ENCODE measurements at regions not wholly inside any gene's neighbourhood (a gene's known extent, or its start where the extent isn't known, plus 50 kb on each side); places are given as distances from the start of the nearest gene placed in this dataset.

GRCh38 chr21:35268817-35269216, 219.7 kb upstream of the RUNX1 start:
- DNase-seq (ENCODE audit: low spot score): no peak

- no peak for DNase-seq (ENCODE audit: low spot score)
These were observed 219.2 kb upstream of the RUNX1 start for GRCh38 chr21:35268261-35268660.

- peak; percentile 77 for DNase-seq (ENCODE audit: low spot score)
These were observed 217.4 kb upstream of the RUNX1 start for GRCh38 chr21:35266546-35266945.

GRCh38 chr21:35265170-35265877, 216.2 kb upstream of the RUNX1 start:
- DNase-seq (ENCODE audit: low spot score): no peak

GRCh38 chr21:35259457-35259856, 210.4 kb upstream of the RUNX1 start:
- DNase-seq (ENCODE audit: low spot score): no peak

GRCh38 chr21:35258521-35258920, 209.4 kb upstream of the RUNX1 start:
- no peak for DNase-seq (ENCODE audit: low spot score)

GRCh38 chr21:35257413-35257812, 208.3 kb upstream of the RUNX1 start:
- DNase-seq (ENCODE audit: low spot score): peak; percentile 89

- DNase-seq (ENCODE audit: low spot score): peak; percentile 99
These were observed 207.4 kb upstream of the RUNX1 start for GRCh38 chr21:35256468-35256988.

- no peak for DNase-seq (ENCODE audit: low spot score)
These were observed 205.7 kb upstream of the RUNX1 start for GRCh38 chr21:35254765-35255138.

GRCh38 chr21:35254006-35254764, 205.1 kb upstream of the RUNX1 start:
- DNase-seq (ENCODE audit: low spot score): peak; percentile 64

- no peak for DNase-seq (ENCODE audit: low spot score)
These were observed 203.7 kb upstream of the RUNX1 start for GRCh38 chr21:35252831-35253230.

- no peak for DNase-seq (ENCODE audit: low spot score)
These were observed 200.5 kb upstream of the RUNX1 start for GRCh38 chr21:35249636-35250035.

- no peak for DNase-seq (ENCODE audit: low spot score)
These were observed 196.8 kb upstream of the RUNX1 start for GRCh38 chr21:35245879-35246278.

GRCh38 chr21:35244514-35244913, 195.4 kb upstream of the RUNX1 start:
- no peak for DNase-seq (ENCODE audit: low spot score)

GRCh38 chr21:35243171-35243570, 194.1 kb upstream of the RUNX1 start:
- DNase-seq (ENCODE audit: low spot score): no peak

GRCh38 chr21:35239811-35240219, 190.7 kb upstream of the RUNX1 start:
- DNase-seq (ENCODE audit: low spot score): no peak

- no peak for DNase-seq (ENCODE audit: low spot score)
These were observed 189.0 kb upstream of the RUNX1 start for GRCh38 chr21:35238119-35238518.

- no peak for DNase-seq (ENCODE audit: low spot score)
These were observed 188.2 kb upstream of the RUNX1 start for GRCh38 chr21:35237287-35237686.

GRCh38 chr21:35236090-35236489, 187.0 kb upstream of the RUNX1 start:
- DNase-seq (ENCODE audit: low spot score): no peak

- DNase-seq (ENCODE audit: low spot score): no peak
These were observed 185.6 kb upstream of the RUNX1 start for GRCh38 chr21:35234725-35235124.

- DNase-seq (ENCODE audit: low spot score): no peak
These were observed 184.7 kb upstream of the RUNX1 start for GRCh38 chr21:35233756-35234155.

- no peak for DNase-seq (ENCODE audit: low spot score)
These were observed 183.6 kb upstream of the RUNX1 start for GRCh38 chr21:35232545-35233176.

GRCh38 chr21:35231090-35231489, 182.0 kb upstream of the RUNX1 start:
- DNase-seq (ENCODE audit: low spot score): no peak
